Omental fat pad (tissue), 3 donors: ENCODE measurements at regions not wholly inside any gene's neighbourhood (a gene's known extent, or its start where the extent isn't known, plus 50 kb on each side); places are given as distances from the start of the nearest gene placed in this dataset.

Source experiments
- ATAC-seq: fragments of 150-250 bp; one replicate; pipeline ENCODE4 v1.9.1; 2016; ENCODE audit warnings: mild to moderate bottlenecking, moderate library complexity; ENCODE audit not compliant: low FRiP score
- DNase-seq: peaks from one replicate; pipeline ENCODE4 v3.0.0-alpha.2; 2019; ENCODE audit warnings: low spot score
- CTCF ChIP-seq, 3 donors: fragments of 450-650 bp; IDR thresholded peaks; one replicate each; pipeline ENCODE4 v1.5.1; 2016 to 2017; ENCODE audit warnings: antibody characterized with exemption in 3 of 3, mild to moderate bottlenecking in 3 of 3, moderate library complexity in 2 of 3

GRCh38 chr10:107994621-107995270, 830.2 kb upstream of the SORCS1 start:
- ATAC-seq (no peak), DNase-seq (no peak)
- TF ChIP-seq CTCF (IDR thresholded peaks at IDR 0.05), result no peak

- ATAC-seq (no peak), DNase-seq (no peak)
- TF ChIP-seq CTCF (IDR thresholded peaks at IDR 0.05), result no peak
These were observed 822.1 kb upstream of the SORCS1 start for GRCh38 chr10:107986571-107986970.

GRCh38 chr10:107984581-107984980, 820.1 kb upstream of the SORCS1 start:
- DNase-seq (no peak), ATAC-seq (no peak)
- no peak for TF ChIP-seq CTCF (IDR thresholded peaks at IDR 0.05)

GRCh38 chr10:107984149-107984548, 819.6 kb upstream of the SORCS1 start:
- DNase-seq (no peak), ATAC-seq (no peak)

GRCh38 chr10:107978455-107978854, 813.9 kb upstream of the SORCS1 start:
- ATAC-seq (no peak), DNase-seq (no peak)
- TF ChIP-seq CTCF (IDR thresholded peaks at IDR 0.05), result no peak

More at GRCh38 chr10:107984149-107984548, 819.6 kb upstream of the SORCS1 start:
- no peak for TF ChIP-seq CTCF (IDR thresholded peaks at IDR 0.05)

GRCh38 chr10:107971973-107972372, 807.5 kb upstream of the SORCS1 start:
- TF ChIP-seq CTCF (IDR thresholded peaks at IDR 0.05), result no peak
- DNase-seq, result no peak
- ATAC-seq, result no peak

- no peak for DNase-seq
- no peak for TF ChIP-seq CTCF (IDR thresholded peaks at IDR 0.05)
- no peak for ATAC-seq
These were observed 806.9 kb upstream of the SORCS1 start for GRCh38 chr10:107971411-107971810.
